Neural progenitor cell (in vitro differentiated cells): ENCODE measurements at regions not wholly inside any gene's neighbourhood (a gene's known extent, or its start where the extent isn't known, plus 50 kb on each side); places are given as distances from the start of the nearest gene placed in this dataset.

ENCODE experiments used
- EZH2 ChIP-seq: fragments of 200-600 bp; sonication (generic); IDR thresholded peaks from 2 replicates; pipeline ENCODE4 v1.6.1; 2017; ENCODE audit warnings: antibody characterized with exemption, mild to moderate bottlenecking, moderate library complexity
- TF ChIP-seq, protein P1 (sequence below): fragments of 200-600 bp; sonication (generic); IDR thresholded peaks from 2 replicates; pipeline ENCODE4 v1.5.1; 2017; ENCODE audit warnings: antibody characterized with exemption, mild to moderate bottlenecking

DNA sequence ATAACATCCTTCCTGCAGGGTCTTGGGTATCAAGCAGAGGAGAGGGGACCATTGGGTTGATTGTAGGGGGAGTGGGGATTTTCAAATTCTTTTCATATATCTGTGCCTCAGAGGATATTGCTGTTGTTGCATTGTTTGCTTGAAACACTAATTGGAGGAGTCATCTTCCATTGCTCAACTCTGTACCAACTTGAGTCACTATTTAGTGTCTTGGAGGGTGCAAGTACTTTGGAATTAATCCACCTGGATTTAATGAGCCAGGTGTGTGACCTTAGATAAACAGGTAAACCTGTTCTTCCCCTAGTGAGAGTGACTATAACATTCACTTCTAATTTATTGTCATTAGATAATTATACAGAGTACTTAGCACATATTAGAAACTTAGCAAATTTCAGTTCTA, 151.3 kb upstream of the CNTNAP4 start:
- TF ChIP-seq EZH2: no peak
- TF ChIP-seq, protein P1, sequence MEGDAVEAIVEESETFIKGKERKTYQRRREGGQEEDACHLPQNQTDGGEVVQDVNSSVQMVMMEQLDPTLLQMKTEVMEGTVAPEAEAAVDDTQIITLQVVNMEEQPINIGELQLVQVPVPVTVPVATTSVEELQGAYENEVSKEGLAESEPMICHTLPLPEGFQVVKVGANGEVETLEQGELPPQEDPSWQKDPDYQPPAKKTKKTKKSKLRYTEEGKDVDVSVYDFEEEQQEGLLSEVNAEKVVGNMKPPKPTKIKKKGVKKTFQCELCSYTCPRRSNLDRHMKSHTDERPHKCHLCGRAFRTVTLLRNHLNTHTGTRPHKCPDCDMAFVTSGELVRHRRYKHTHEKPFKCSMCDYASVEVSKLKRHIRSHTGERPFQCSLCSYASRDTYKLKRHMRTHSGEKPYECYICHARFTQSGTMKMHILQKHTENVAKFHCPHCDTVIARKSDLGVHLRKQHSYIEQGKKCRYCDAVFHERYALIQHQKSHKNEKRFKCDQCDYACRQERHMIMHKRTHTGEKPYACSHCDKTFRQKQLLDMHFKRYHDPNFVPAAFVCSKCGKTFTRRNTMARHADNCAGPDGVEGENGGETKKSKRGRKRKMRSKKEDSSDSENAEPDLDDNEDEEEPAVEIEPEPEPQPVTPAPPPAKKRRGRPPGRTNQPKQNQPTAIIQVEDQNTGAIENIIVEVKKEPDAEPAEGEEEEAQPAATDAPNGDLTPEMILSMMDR: no peak
